Osteoblast (primary cell): ENCODE measurements at regions not wholly inside any gene's neighbourhood (a gene's known extent, or its start where the extent isn't known, plus 50 kb on each side); places are given as distances from the start of the nearest gene placed in this dataset.

Experiments used
- DNase-seq: peaks from one replicate; pipeline ENCODE4 v3.0.0; 2011; ENCODE audit warnings: low spot score, mixed read lengths; ENCODE audit not compliant: insufficient read length; ENCODE audit errors: missing footprints
- H2AFZ ChIP-seq: 2 replicates; pipeline ENCODE4 v1.6.0; 2011; ENCODE audit warnings: mild to moderate bottlenecking, low read length
- H3K27ac ChIP-seq: 2 replicates; pipeline ENCODE4 v1.5.1; 2011; ENCODE audit warnings: mild to moderate bottlenecking, low read depth, low read length, moderate library complexity
- H3K27me3 ChIP-seq: 2 replicates; pipeline ENCODE4 v1.6.0; 2012; ENCODE audit warnings: mild to moderate bottlenecking, control low read depth, inconsistent platforms, low read length, moderate library complexity; ENCODE audit not compliant: insufficient read depth
- H3K36me3 ChIP-seq: 2 replicates; pipeline ENCODE4 v1.5.1; 2011; ENCODE audit warnings: mild to moderate bottlenecking, low read length, control low read depth, moderate library complexity; ENCODE audit not compliant: insufficient read depth
- H3K4me1 ChIP-seq: 2 replicates; pipeline ENCODE4 v1.5.1; 2011; ENCODE audit warnings: mild to moderate bottlenecking, low read length, control low read depth, moderate library complexity; ENCODE audit not compliant: insufficient read depth
- H3K4me2 ChIP-seq: 2 replicates; pipeline ENCODE4 v1.6.0; 2011; ENCODE audit warnings: mild to moderate bottlenecking, low read length; ENCODE audit not compliant: insufficient read depth
- H3K4me3 ChIP-seq: fragments of 200-600 bp; sonication (generic); 3 replicates; pipeline ENCODE4 v1.5.1; 2012; ENCODE audit warnings: mild to moderate bottlenecking, low read length, inconsistent platforms; ENCODE audit not compliant: insufficient read depth
- H3K79me2 ChIP-seq: 2 replicates; pipeline ENCODE4 v1.6.0; 2012; ENCODE audit warnings: mild to moderate bottlenecking, low read length, control low read depth, inconsistent platforms; ENCODE audit not compliant: insufficient read depth
- H3K9me3 ChIP-seq: 2 replicates; pipeline ENCODE4 v1.5.1; 2011; ENCODE audit warnings: low read depth, low read length, control low read depth
- H4K20me1 ChIP-seq: 2 replicates; pipeline ENCODE4 v1.6.0; 2012; ENCODE audit warnings: mild to moderate bottlenecking, low read length, control low read depth; ENCODE audit not compliant: insufficient read depth
- CTCF ChIP-seq: IDR thresholded peaks from 2 replicates; pipeline ENCODE4 v1.5.1; 2011; ENCODE audit warnings: mild to moderate bottlenecking, low read depth, low read length, moderate library complexity; ENCODE audit errors: extremely low read depth

- DNase-seq = no peak
- H3K9me3 ChIP-seq = no peaks in the 10 kb centered on the region
- no peaks in the 10 kb centered on the region for H3K36me3 ChIP-seq
- no peak for TF ChIP-seq CTCF
- H3K27me3 ChIP-seq = no peaks in the 10 kb centered on the region
- no peaks in the 10 kb centered on the region for H3K4me1 ChIP-seq
- no peak overlapping the region for H3K4me3 ChIP-seq
- H3K79me2 ChIP-seq = no peaks in the 10 kb centered on the region
- no peak overlapping the region for H2AFZ ChIP-seq
- H3K27ac ChIP-seq = no peak overlapping the region
- no peak overlapping the region for H3K4me2 ChIP-seq
- H4K20me1 ChIP-seq = no peaks in the 10 kb centered on the region
Observed at GRCh38 chr2:147297820-147298219, 547.0 kb upstream of the ACVR2A start.

- Histone ChIP-seq H4K20me1 (no peaks in the 10 kb centered on the region), H3K27ac (no peak overlapping the region), H3K4me1 (no peaks in the 10 kb centered on the region), H2AFZ (no peak overlapping the region), H3K9me3 (no peaks in the 10 kb centered on the region), H3K27me3 (no peaks in the 10 kb centered on the region), H3K4me3 (no peak overlapping the region), H3K4me2 (no peak overlapping the region), H3K36me3 (no peaks in the 10 kb centered on the region), H3K79me2 (no peaks in the 10 kb centered on the region)
- no peak for TF ChIP-seq CTCF
- DNase-seq = peak; percentile 11
Observed at GRCh38 chr2:147294825-147295392, 549.9 kb upstream of the ACVR2A start.

GRCh38 chr2:147293991-147294824, 550.6 kb upstream of the ACVR2A start:
- no peaks in the 10 kb centered on the region for H3K4me1 ChIP-seq
- H2AFZ ChIP-seq = no peak overlapping the region
- no peaks in the 10 kb centered on the region for H3K9me3 ChIP-seq
- no peaks in the 10 kb centered on the region for H3K27me3 ChIP-seq
- H4K20me1 ChIP-seq = no peaks in the 10 kb centered on the region
- no peak overlapping the region for H3K27ac ChIP-seq
- H3K4me2 ChIP-seq = no peak overlapping the region
- H3K36me3 ChIP-seq = no peaks in the 10 kb centered on the region
- no peak for TF ChIP-seq CTCF
- no peak for DNase-seq
- H3K79me2 ChIP-seq = no peaks in the 10 kb centered on the region
- H3K4me3 ChIP-seq = no peak overlapping the region

- Histone ChIP-seq H3K27ac (no peak overlapping the region), H3K36me3 (no peaks in the 10 kb centered on the region), H3K27me3 (no peaks in the 10 kb centered on the region), H2AFZ (no peak overlapping the region), H3K4me3 (no peak overlapping the region), H4K20me1 (no peaks in the 10 kb centered on the region), H3K4me2 (no peak overlapping the region), H3K4me1 (no peaks in the 10 kb centered on the region), H3K9me3 (no peaks in the 10 kb centered on the region), H3K79me2 (no peaks in the 10 kb centered on the region)
- TF ChIP-seq CTCF = no peak
- no peak for DNase-seq
Observed at GRCh38 chr2:147288131-147288530, 556.7 kb upstream of the ACVR2A start.
